IMR-90 (cell line): ENCODE measurements at regions not wholly inside any gene's neighbourhood (a gene's known extent, or its start where the extent isn't known, plus 50 kb on each side); places are given as distances from the start of the nearest gene placed in this dataset.

ENCODE experiments used
- ATAC-seq: fragments of 200-7000 bp; cut with Tn5 transposase; 2 replicates; pipeline ENCODE4 v1.9.1; 2020; ENCODE audit warnings: low read depth, mild to moderate bottlenecking, moderate library complexity
- BruUV-seq: library from RNA; stranded (reverse); fragments of 400-500 nt; replicated peaks from 2 replicates; lab custom pipeline; 2021; lab: Mats Ljungman, UMichigan
- CTCF ChIA-PET: fragments of 300-600 bp; formaldehyde crosslinking; extraction: SDS; loops from one replicate; lab custom pipeline; 2021; ENCODE audit warnings: antibody characterized with exemption; lab: Yijun Ruan, JAX
- POLR2A ChIA-PET: fragments of 300-600 bp; sonication (Branson Sonifier 250); formaldehyde crosslinking; loops from one replicate; lab custom pipeline; 2022; ENCODE audit warnings: antibody characterized with exemption; ENCODE audit not compliant: unreplicated experiment; lab: Charles Lee
- DNase-seq: peaks from one replicate; pipeline ENCODE4 v3.0.0; 2013
- H2AFZ ChIP-seq: replicated peaks from 2 replicates; pipeline ENCODE3; 2013; ENCODE audit warnings: low read length, mild to moderate bottlenecking; ENCODE audit not compliant: poor library complexity
- H2AK5ac ChIP-seq: 2 replicates; pipeline ENCODE4 v1.6.1; 2013; ENCODE audit warnings: low read depth, low read length, inconsistent platforms
- H2AK9ac ChIP-seq: replicated peaks from 2 replicates; pipeline ENCODE3; 2013; ENCODE audit warnings: mild to moderate bottlenecking, low read depth, low read length, moderate library complexity; ENCODE audit not compliant: poor library complexity
- H2BK120ac ChIP-seq: 2 replicates; pipeline ENCODE4 v1.6.1; 2013; ENCODE audit warnings: low read depth, low read length, inconsistent platforms
- H2BK15ac ChIP-seq: 3 replicates; pipeline ENCODE4 v1.6.1; 2013; ENCODE audit warnings: low read depth, low read length, inconsistent platforms
- H2BK20ac ChIP-seq: 2 replicates; pipeline ENCODE4 v1.6.1; 2013; ENCODE audit warnings: low read depth, mild to moderate bottlenecking, inconsistent platforms, low read length, moderate library complexity
- H2BK5ac ChIP-seq: 2 replicates; pipeline ENCODE4 v1.6.1; 2013; ENCODE audit warnings: mild to moderate bottlenecking, low read depth, low read length, inconsistent platforms; ENCODE audit not compliant: poor library complexity, severe bottlenecking
- H3K14ac ChIP-seq: replicated peaks from 2 replicates; pipeline ENCODE4 v1.6.1; 2013; ENCODE audit warnings: low read depth, low read length, inconsistent platforms
- H3K18ac ChIP-seq: 2 replicates; pipeline ENCODE4 v1.6.1; 2013; ENCODE audit warnings: low read depth, low read length, control low read depth
- H3K23ac ChIP-seq: 2 replicates; pipeline ENCODE4 v1.6.1; 2013; ENCODE audit warnings: low read depth, low read length, inconsistent platforms
- H3K27ac ChIP-seq: 2 replicates; pipeline ENCODE4 v1.5.1; 2013; ENCODE audit warnings: mild to moderate bottlenecking, control low read depth, low read length; ENCODE audit not compliant: insufficient read depth
- H3K27me3 ChIP-seq: 2 replicates; pipeline ENCODE4 v1.6.1; 2013; ENCODE audit warnings: low read length; ENCODE audit not compliant: control insufficient read depth, insufficient read depth
- H3K36me3 ChIP-seq: 2 replicates; pipeline ENCODE4 v1.6.1; 2013; ENCODE audit warnings: low read length, mixed read lengths; ENCODE audit not compliant: control insufficient read depth, insufficient read depth
- H3K4ac ChIP-seq: 2 replicates; pipeline ENCODE4 v1.6.1; 2013; ENCODE audit warnings: low read depth, low read length, inconsistent platforms
- H3K4me1 ChIP-seq: 2 replicates; pipeline ENCODE4 v1.6.1; 2013; ENCODE audit warnings: low read length, mixed read lengths; ENCODE audit not compliant: control insufficient read depth, insufficient read depth
- H3K4me2 ChIP-seq: 2 replicates; pipeline ENCODE4 v1.6.1; 2013; ENCODE audit warnings: low read depth, mild to moderate bottlenecking, control low read depth, low read length, moderate library complexity
- H3K4me3 ChIP-seq: 2 replicates; pipeline ENCODE4 v1.5.1; 2013; ENCODE audit warnings: low read depth, mild to moderate bottlenecking, control low read depth, low read length, moderate library complexity; ENCODE audit not compliant: insufficient read depth
- H3K56ac ChIP-seq: 2 replicates; pipeline ENCODE4 v1.6.1; 2013; ENCODE audit warnings: low read length, inconsistent platforms; ENCODE audit not compliant: insufficient read depth; ENCODE audit errors: extremely low read depth
- H3K79me1 ChIP-seq, 2 experiments: 2 replicates each; pipeline ENCODE4 v1.6.1; 2013; ENCODE audit warnings: low read length in 2 of 2, inconsistent platforms in 1 of 2, low read depth in 1 of 2
- H3K9ac ChIP-seq: 2 replicates; pipeline ENCODE4 v1.6.1; 2013; ENCODE audit warnings: low read depth, low read length, control low read depth
- H3K9me1 ChIP-seq: 2 replicates; pipeline ENCODE4 v1.6.1; 2013; ENCODE audit warnings: low read length, inconsistent platforms; ENCODE audit not compliant: insufficient read depth
- H3K9me3 ChIP-seq: 2 replicates; pipeline ENCODE4 v1.6.1; 2013; ENCODE audit warnings: low read length; ENCODE audit not compliant: control insufficient read depth, insufficient read depth
- H4K20me1 ChIP-seq: 2 replicates; pipeline ENCODE4 v1.6.1; 2013; ENCODE audit warnings: low read length, inconsistent platforms; ENCODE audit not compliant: insufficient read depth
- H4K5ac ChIP-seq: 2 replicates; pipeline ENCODE4 v1.6.1; 2013; ENCODE audit warnings: mild to moderate bottlenecking, low read depth, low read length, control low read depth
- H4K8ac ChIP-seq, 2 experiments: 2 replicates each; pipeline ENCODE4 v1.6.1; 2013; ENCODE audit warnings: low read depth in 2 of 2, low read length in 2 of 2, control low read depth in 1 of 2, inconsistent platforms in 1 of 2
- H4K91ac ChIP-seq: 2 replicates; pipeline ENCODE4 v1.6.1; 2013; ENCODE audit warnings: low read depth, low read length, inconsistent platforms; ENCODE audit not compliant: insufficient read depth
- BHLHE40 ChIP-seq: fragments of 150-350 bp; IDR thresholded peaks from 2 replicates; pipeline ENCODE4 v1.6.1; 2016; ENCODE audit warnings: mild to moderate bottlenecking, low read depth, low read length
- CEBPB ChIP-seq: IDR thresholded peaks from 2 replicates; pipeline ENCODE4 v1.6.1; 2012; ENCODE audit warnings: low read depth, low read length, improper control_type of control experiment
- CHD1 ChIP-seq: IDR thresholded peaks from 2 replicates; pipeline ENCODE4 v1.6.1; 2012; ENCODE audit warnings: low read depth, low read length, improper control_type of control experiment
- MAZ ChIP-seq: IDR thresholded peaks from 2 replicates; pipeline ENCODE4 v1.6.1; 2012; ENCODE audit warnings: low read depth, mild to moderate bottlenecking, low read length, improper control_type of control experiment, moderate library complexity, borderline replicate concordance
- MXI1 ChIP-seq: IDR thresholded peaks from 2 replicates; pipeline ENCODE4 v1.6.1; 2012; ENCODE audit warnings: low read depth, mild to moderate bottlenecking, low read length, moderate library complexity, borderline replicate concordance
- RAD21 ChIP-seq: IDR thresholded peaks from 2 replicates; pipeline ENCODE4 v1.6.1; 2012; ENCODE audit warnings: low read length, improper control_type of control experiment
- RCOR1 ChIP-seq: IDR thresholded peaks from 2 replicates; pipeline ENCODE4 v1.6.1; 2012; ENCODE audit warnings: mild to moderate bottlenecking, low read length, improper control_type of control experiment; ENCODE audit not compliant: insufficient replicate concordance
- RFX5 ChIP-seq: IDR thresholded peaks from 2 replicates; pipeline ENCODE4 v1.8.0; 2012; ENCODE audit warnings: low read depth, mild to moderate bottlenecking, low read length, moderate library complexity
- WGBS, 2 experiments: methylation state at CpG; one replicate each; pipeline versions ENCODE4 v1.1.5 to v1.1.7; 2013; ENCODE audit warnings: missing lambda C conversion rate in 2 of 2; ENCODE audit not compliant: insufficient read length in 1 of 2; ENCODE audit errors: extremely low coverage in 2 of 2; 5-methylcytosine and 5-hydroxymethylcytosine counted together
- dilution Hi-C: fragments of 300-500 bp; cut with HindIII; formaldehyde crosslinking; loops from one replicate; pipeline ENCODE4 v1.14.3; 2018; ENCODE audit warnings: low sequenced_read_pairs; ENCODE audit not compliant: unreplicated experiment
- in situ Hi-C: fragments of 300-500 bp; cut with MboI; formaldehyde crosslinking; loops from 3 replicates; pipeline ENCODE4 v1.14.3; 2019; ENCODE audit warnings: low sequenced_read_pairs, inconsistent platforms, mixed read lengths
- intact Hi-C: fragments of 100-400 bp; cut with micrococcal nuclease; formaldehyde crosslinking; loops from 2 replicates; pipeline ENCODE4 v1.10.0; 2022
- TF ChIP-seq, protein P1 (sequence below): fragments of 150-350 bp; IDR thresholded peaks from 2 replicates; pipeline ENCODE4 v1.6.1; 2016; ENCODE audit warnings: low read depth, mild to moderate bottlenecking, low read length, moderate library complexity, borderline replicate concordance

DNA sequence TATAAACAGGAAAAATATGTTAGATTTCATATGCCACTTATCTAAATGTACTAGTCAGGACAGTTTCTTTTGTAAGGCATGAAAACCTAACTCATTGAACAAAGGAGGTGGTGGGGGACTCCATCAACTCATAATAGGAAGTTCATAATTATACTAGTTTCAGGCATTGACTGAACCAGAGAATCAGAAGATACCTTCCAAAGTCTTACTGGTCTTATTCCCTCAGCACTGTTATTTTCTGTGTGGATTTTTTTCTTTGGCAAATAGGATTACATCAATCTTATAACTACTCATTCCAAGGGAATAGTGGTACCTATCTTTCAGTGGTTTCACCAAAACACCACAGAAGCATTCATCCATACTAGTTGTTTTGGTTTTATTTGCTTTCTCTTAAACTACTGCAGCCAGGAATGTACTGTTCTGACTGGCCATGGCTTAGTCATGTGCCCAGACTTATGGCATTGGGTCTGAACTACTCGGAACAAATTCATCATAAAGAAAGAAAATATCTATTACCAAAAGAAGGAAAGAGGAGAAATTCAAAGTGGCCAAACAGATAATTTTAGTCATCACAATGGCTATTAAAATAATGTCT, 273.9 kb downstream of the ARAP2 start:
- Histone ChIP-seq H4K8ac (no peak overlapping the region), H2AK9ac (no peak overlapping the region), H3K9ac (no peak overlapping the region), H3K14ac (no peak overlapping the region), H2BK15ac (no peak overlapping the region), H2BK120ac (no peak overlapping the region), H3K4ac (no peak overlapping the region), H3K27me3 (no peaks in the 10 kb centered on the region), H3K79me1 (no peaks in the 10 kb centered on the region), H2BK5ac (no peak overlapping the region), H4K20me1 (no peaks in the 10 kb centered on the region), H3K56ac (no peak overlapping the region), H3K36me3 (no peaks in the 10 kb centered on the region), H3K4me3 (no peak overlapping the region), H3K9me1 (no peaks in the 10 kb centered on the region), H3K23ac (no peak overlapping the region), H3K4me1 (no peaks in the 10 kb centered on the region), H2BK20ac (no peak overlapping the region), H4K5ac (no peak overlapping the region), H3K9me3 (no peaks in the 10 kb centered on the region; the same call in 1 of the 2 replicates), H2AK5ac (no peak overlapping the region), H3K18ac (no peak overlapping the region), H3K4me2 (no peak overlapping the region), H3K27ac (no peak overlapping the region), H4K91ac (no peak overlapping the region), H2AFZ (no peak overlapping the region)
- no CpG with 5 or more reads among the region's 1 CpG for WGBS, 2 experiments
- DNase-seq (no peak), ATAC-seq (no peak)
- TF ChIP-seq CHD1 (no peak), RCOR1 (no peak), MXI1 (no peak), BHLHE40 (no peak), RAD21 (no peak), MAZ (no peak), CEBPB (no peak), RFX5 (no peak)
- TF ChIP-seq, protein P1, sequence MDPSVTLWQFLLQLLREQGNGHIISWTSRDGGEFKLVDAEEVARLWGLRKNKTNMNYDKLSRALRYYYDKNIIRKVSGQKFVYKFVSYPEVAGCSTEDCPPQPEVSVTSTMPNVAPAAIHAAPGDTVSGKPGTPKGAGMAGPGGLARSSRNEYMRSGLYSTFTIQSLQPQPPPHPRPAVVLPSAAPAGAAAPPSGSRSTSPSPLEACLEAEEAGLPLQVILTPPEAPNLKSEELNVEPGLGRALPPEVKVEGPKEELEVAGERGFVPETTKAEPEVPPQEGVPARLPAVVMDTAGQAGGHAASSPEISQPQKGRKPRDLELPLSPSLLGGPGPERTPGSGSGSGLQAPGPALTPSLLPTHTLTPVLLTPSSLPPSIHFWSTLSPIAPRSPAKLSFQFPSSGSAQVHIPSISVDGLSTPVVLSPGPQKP, result no peak
- no TSS peak for BruUV-seq
- dilution Hi-C loops (no loop called here), intact Hi-C loops (no loop called here), in situ Hi-C loops (no loop called here)
- ChIA-PET POLR2A (no interaction called here), CTCF (no interaction called here)
